Ishikawa (cell line): ENCODE measurements at regions not wholly inside any gene's neighbourhood (a gene's known extent, or its start where the extent isn't known, plus 50 kb on each side); places are given as distances from the start of the nearest gene placed in this dataset.

Source experiments
- CEBPB ChIP-seq: IDR thresholded peaks from 2 replicates; pipeline ENCODE4 v1.6.1; 2012
- EGR1 ChIP-seq: IDR thresholded peaks from 2 replicates; pipeline ENCODE4 v1.6.1; 2012
- EP300 ChIP-seq: IDR thresholded peaks from 2 replicates; pipeline ENCODE4 v1.6.1; 2012; ENCODE audit warnings: borderline replicate concordance
- FOXM1 ChIP-seq: IDR thresholded peaks from 2 replicates; pipeline ENCODE4 v1.6.1; 2012; ENCODE audit warnings: low read depth, borderline replicate concordance
- TAF1 ChIP-seq: IDR thresholded peaks from 2 replicates; pipeline ENCODE4 v1.6.1; 2012; ENCODE audit warnings: low read depth, mild to moderate bottlenecking
- TCF12 ChIP-seq: IDR thresholded peaks from 2 replicates; pipeline ENCODE4 v1.6.1; 2012; ENCODE audit warnings: low read depth
- ZBTB7A ChIP-seq: IDR thresholded peaks from 2 replicates; pipeline ENCODE4 v1.6.1; 2012; ENCODE audit warnings: low read depth
- TF ChIP-seq, protein P1 (sequence below): IDR thresholded peaks from 2 replicates; pipeline ENCODE4 v1.6.1; 2012; ENCODE audit warnings: low read depth, mild to moderate bottlenecking
- TF ChIP-seq, protein P2 (sequence below): IDR thresholded peaks from 2 replicates; pipeline ENCODE4 v1.6.1; 2012

DNA sequence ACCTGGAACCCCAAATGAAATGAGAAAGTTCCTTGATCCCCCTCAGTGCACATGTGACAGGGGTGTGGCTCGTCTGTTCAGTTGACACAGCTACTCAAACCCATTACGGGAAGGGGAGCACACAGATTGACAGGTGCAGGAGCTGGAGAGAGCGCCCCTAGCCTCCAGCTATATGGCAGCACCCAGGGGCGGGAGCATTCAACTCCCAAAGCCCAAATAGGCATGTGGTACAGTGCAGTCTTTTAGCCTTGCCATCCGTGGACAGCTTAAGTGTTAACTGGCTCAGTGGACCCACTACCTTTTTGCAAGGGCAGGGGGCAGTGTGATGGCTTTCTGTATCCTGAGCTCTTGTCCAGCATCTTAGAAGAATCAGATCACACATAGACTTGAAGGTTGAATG lies 1374.2 kb upstream of the ALCAM start:
- no peak for TF ChIP-seq CEBPB
- TF ChIP-seq, protein P1, sequence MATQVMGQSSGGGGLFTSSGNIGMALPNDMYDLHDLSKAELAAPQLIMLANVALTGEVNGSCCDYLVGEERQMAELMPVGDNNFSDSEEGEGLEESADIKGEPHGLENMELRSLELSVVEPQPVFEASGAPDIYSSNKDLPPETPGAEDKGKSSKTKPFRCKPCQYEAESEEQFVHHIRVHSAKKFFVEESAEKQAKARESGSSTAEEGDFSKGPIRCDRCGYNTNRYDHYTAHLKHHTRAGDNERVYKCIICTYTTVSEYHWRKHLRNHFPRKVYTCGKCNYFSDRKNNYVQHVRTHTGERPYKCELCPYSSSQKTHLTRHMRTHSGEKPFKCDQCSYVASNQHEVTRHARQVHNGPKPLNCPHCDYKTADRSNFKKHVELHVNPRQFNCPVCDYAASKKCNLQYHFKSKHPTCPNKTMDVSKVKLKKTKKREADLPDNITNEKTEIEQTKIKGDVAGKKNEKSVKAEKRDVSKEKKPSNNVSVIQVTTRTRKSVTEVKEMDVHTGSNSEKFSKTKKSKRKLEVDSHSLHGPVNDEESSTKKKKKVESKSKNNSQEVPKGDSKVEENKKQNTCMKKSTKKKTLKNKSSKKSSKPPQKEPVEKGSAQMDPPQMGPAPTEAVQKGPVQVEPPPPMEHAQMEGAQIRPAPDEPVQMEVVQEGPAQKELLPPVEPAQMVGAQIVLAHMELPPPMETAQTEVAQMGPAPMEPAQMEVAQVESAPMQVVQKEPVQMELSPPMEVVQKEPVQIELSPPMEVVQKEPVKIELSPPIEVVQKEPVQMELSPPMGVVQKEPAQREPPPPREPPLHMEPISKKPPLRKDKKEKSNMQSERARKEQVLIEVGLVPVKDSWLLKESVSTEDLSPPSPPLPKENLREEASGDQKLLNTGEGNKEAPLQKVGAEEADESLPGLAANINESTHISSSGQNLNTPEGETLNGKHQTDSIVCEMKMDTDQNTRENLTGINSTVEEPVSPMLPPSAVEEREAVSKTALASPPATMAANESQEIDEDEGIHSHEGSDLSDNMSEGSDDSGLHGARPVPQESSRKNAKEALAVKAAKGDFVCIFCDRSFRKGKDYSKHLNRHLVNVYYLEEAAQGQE = no peak
- TF ChIP-seq, protein P2, sequence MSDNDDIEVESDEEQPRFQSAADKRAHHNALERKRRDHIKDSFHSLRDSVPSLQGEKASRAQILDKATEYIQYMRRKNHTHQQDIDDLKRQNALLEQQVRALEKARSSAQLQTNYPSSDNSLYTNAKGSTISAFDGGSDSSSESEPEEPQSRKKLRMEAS = no peak
- no peak for TF ChIP-seq FOXM1
- no peak for TF ChIP-seq TCF12
- TF ChIP-seq EGR1 = no peak
- no peak for TF ChIP-seq EP300
- TF ChIP-seq ZBTB7A = no peak
- no peak for TF ChIP-seq TAF1
